ENCODE measurements at regions not wholly inside any gene's neighbourhood (a gene's known extent, or its start where the extent isn't known, plus 50 kb on each side); places are given as distances from the start of the nearest gene placed in this dataset.

DNA sequence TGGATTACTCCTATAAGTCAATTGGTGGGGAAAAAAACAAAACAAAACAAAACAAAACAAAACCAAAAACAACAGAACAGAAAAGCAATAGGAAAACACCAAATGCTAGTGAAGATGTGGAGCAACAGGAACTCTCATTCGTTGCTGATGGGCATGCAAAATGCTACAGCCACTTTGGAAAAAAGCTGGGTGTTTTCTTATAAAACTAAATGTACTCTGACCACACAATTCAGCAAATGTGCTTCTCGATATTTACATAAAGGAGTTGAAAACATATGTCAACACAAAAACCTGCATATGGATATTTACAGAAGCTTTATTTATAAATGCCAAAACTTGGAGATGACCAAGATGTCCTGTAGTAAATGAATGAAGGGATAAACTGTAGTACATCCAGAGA is 703.6 kb upstream of the FAM241A start:
- TF ChIP-seq EZH2 (IDR thresholded peaks at IDR 0.05; ENCODE audit: borderline replicate concordance, insufficient read depth, low read length, poor library complexity, severe bottlenecking) (no peak), CTCF (IDR thresholded peaks at IDR 0.05; ENCODE audit: poor library complexity, severe bottlenecking) (no peak), POLR2AphosphoS5 (IDR thresholded peaks at IDR 0.05) (no peak), REST (IDR thresholded peaks at IDR 0.05; ENCODE audit: borderline replicate concordance) (no peak), MXI1 (conservative IDR thresholded peaks at IDR 0.05; ENCODE audit: poor library complexity, severe bottlenecking) (no peak)
